ENCODE measurements at regions not wholly inside any gene's neighbourhood (a gene's known extent, or its start where the extent isn't known, plus 50 kb on each side); places are given as distances from the start of the nearest gene placed in this dataset.
"Not testable (repeated sequence)": the region's sequence is repeated elsewhere in the genome, so short reads cannot be mapped to it uniquely, and the experiment has no call there.

DNA sequence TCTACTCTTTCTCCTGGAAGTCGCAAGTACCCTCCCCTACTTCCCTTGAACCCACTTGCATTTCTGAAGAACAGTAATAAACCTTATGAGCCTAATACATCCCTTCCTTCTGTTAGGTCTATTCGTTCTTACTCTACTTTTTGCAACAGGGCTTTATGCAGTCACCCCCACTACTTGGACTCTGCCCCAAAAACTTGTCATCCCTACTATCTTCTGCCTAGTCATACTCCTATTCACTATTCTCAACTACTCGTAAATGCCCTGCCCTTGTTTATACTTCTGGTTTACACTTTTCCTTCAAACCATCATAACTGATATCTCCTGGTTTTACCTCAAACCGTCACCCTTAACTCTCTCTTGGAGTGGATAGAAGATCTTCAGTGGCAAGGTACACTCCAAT is 55.2 kb upstream of the SLIT2 start:
- DNase-seq, result no peak

DNA sequence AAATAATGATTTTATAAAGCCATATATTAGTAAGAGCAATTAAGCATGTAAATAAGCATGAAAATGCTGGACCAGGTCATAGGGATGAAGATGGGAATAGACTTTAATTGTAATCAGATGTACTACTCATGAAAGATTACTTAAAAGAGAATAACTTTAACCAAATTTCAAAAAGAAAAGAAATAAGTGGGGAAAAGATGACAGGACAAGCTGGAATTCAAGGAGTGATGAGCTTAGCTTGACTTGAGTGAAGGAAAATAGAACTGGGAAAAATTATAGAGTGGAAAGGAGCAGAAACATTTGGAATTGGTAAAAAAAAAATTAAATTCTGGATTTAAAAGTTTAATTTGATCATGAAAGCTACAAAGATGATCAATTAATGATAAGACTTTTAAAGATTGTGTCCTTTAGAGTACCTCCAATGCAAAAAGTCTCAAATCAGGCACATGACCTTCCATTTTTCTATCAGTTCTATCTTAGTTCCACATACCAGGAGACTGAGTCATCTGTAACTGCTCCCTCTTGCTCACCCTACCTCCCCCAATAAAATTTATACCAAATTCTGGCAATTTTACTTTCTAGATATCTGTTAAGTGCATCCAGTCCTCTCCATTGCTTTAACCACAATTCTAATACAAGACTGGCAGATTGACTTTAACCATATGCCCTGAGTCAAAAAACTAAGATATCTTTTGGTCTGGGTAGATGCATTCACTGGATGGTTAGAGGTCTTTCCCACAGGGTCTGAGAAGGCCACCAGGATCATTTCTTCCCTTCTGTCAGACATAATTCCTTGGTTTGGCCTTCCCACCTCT is 56.4 kb upstream of the SLIT2 start:
- no peak for DNase-seq

DNA sequence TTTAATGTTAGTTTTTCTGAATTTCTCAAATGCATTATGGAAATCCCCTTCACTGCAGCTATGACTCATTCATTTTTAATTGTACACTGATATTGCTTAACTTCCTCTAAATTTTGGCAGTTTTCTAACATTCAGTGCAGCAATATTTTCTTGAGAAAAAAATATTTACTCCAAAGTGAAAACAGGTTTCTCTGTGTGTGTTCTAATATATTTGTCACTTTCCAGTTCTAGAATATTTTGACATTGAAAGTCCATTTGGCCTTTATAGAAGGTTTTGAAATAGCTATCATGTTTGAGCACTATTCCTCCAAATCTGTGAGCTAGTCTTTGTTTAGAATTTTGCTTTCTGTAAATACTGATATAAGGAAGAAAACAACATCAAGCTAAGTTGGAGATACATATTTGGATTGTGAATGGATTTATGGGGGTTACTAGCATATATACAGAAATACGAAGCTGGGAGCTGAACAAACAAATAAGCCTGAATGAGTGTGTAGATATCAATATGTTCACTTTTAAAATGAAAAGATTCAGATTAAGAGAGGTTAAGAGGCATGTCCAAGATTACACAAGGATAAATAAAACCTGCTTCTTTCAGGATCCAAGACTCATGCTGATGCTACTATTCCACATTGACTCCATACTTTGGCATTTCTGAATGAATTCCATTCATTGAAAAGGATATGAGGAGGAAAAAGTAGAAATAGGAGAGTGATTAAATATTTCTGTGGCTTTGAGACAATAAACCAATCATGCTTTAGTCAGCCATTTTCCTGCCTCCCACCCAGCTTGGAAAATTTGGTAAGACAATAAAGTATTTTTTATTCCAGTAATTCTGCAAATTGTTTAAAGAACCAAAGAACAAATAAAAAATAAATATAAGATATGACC is 57.3 kb upstream of the SLIT2 start:
- DNase-seq, result no peak

DNA sequence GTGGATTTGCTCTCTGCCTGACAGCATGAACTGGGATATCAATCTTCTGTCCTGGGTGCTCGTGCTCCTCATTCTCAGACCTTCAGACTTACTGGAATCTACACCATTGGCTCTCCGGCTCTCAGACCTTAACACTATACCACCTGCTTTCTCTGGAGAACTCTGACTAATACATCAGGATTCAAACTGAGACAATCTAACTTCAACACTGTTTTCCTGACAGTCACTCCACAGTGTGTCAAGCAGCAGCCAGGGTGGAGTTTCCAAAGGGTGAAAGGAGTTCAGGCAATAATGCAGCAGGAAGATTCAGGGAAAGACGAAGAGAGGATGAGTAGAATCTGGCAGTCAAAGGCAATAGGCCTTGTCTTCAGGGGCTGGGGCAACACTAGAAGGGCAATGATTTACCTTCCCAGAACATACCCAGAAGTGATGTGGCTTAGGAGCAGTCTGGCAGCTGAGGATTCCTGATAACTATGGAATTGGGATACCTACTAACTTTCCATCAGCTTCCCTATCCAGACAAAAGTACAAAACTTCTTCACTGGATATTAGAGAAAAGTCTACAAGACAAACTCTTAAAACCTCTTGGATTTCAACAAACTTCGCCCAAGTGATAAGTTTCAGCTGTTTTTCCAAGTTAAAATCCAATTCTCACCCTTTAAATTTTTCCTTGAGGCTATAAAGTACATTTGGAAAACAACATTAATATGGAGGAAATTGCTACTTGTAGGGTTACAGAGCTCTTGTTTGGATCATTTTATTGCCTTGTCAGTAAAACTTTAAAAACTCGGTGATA is 58.4 kb upstream of the SLIT2 start:
- no peak for DNase-seq

DNA sequence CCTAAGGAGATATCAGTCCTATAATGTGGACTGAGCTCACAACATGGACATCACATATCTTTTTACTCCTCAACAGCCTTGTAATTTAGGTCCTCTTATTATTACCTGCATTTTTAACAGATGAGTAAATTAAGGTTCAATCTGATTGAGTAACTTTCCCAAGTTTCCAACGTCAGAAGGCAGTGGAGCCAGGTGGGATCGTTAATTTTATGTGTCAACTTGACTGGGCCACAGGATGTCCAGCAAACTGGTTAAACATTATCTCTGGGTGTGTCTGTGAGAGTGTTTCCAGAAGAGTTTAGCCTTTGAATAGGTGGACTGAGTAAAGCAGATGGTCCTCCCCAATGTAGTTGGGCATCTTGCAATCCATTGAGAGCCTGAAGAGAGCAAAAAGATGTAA is 59.0 kb upstream of the SLIT2 start:
- DNase-seq, result no peak

DNA sequence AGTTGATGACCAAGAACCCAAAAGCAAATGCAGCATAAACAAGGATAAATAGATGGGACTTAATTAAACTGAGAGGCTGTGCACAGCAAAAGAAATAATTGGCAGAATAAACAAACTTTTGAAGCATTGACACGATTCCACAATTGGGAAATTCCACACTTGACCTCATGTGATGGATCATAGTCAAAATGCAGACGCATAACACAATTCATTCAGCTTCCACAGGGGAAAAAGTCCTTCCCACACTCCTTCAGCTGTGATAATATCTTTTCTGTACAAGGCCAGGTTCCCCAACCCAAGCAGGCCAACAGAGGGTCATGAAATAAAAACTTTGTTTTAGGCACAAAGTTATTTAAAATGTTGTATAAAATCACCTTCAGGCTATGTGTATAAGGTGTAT is 66.6 kb upstream of the SLIT2 start:
- no peak for DNase-seq

DNA sequence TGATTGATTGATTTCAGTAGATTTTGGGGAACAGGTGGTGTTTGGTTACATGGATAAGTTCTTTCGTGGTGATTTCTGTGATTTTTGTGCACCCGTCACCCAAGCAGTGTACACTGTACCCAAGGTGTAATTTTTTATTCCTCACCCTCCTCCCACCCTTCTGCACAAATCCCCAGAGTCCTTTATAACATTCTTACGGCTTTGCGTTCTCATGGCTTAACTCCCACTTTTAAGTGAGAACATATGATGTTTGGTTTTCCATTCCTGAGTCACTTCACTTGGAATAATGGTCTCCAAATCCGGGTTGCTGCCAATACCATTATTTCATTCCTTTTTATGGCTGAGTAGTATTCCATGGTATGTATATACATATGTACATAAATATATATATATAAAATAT is 68.6 kb upstream of the SLIT2 start:
- not testable (repeated sequence) for DNase-seq

DNA sequence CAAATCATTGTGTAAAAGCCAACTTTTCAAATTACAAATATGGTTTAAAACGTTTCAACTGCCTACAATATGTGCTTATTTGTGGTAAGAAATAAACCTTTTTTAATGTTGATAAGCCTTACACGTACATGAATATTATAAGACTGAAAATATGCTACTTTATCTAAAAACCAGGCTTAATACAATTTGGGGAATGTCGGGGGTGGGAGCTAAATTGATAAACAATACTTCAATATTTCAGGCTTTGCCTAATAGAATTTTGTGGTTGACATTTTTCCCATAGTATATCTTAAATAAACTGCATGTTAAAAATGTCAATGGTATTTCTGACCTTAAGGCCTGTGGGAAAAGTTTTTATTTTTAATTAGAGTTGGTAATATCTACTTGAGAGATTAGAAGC is 69.8 kb upstream of the SLIT2 start:
- no peak for DNase-seq

DNA sequence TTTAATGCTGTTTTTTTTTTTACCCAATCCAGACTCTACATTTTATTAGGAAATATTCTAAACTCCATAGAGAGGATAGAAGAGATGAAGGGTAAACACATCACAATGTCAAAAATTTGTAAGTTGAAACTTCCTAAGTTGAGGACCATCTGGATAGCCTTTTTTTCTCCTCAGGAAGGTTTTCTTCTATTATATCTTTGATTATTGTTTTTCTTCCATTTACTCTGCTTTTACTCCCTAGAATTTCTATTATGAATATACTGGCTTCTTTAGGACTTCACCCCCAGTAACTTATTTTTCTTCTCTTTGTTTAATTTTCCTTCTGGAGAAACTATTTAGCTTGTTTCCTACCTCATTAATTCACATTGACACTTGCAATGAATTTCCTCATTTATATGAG is 71.2 kb upstream of the SLIT2 start:
- DNase-seq, result no peak

DNA sequence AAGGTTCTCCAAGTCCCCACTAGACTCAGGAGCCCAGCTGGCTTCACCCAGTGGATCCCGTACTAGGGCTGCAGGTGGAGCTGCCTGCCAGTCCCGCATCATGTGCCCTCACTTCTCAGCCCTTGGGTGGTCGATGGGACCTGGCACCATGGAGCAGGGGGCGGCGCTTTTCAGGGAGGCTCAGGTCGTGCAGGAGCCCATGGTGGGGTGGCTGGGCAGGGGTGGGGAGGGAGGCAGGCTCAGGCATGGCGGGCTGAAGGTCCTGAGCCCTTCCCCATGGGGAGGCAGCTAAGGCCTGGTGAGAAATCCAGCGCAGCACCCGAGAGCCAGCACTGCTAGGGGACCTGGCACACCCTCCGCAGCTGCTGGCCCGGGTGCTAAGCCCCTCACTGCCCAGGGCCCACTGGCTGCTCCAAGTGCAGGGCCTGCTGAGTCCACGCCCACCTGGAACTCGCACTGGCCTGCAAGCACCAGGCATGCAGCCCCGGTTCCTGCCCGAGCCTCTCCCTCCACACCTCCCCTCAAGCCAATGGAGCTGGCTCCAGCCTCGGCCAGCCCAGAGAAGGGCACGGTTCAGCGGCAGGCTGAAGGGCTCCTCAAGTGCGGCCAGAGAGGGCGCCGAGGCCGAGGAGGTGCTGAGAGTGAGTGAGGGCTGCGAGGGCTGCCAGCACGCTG is 72.7 kb upstream of the SLIT2 start:
- DNase-seq, result no peak

DNA sequence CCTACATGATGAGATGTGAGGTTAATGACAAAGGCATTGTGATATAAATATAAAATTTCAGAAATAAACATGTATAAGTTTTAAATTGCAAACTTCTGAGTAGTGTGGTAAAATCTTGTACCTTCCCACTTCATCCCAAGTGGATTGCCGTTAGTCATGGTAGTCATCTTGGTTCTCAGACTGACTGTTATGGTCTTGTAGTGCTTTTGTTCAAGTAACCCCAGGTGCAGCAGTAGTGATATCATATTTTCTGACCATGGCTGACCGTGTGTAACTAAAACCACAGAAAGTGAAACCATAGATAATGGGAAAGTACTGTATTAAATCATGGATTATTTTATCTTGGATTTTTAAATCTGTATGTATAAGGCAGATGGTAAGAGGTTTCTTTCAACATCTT is 74.8 kb upstream of the SLIT2 start:
- no peak for DNase-seq

DNA sequence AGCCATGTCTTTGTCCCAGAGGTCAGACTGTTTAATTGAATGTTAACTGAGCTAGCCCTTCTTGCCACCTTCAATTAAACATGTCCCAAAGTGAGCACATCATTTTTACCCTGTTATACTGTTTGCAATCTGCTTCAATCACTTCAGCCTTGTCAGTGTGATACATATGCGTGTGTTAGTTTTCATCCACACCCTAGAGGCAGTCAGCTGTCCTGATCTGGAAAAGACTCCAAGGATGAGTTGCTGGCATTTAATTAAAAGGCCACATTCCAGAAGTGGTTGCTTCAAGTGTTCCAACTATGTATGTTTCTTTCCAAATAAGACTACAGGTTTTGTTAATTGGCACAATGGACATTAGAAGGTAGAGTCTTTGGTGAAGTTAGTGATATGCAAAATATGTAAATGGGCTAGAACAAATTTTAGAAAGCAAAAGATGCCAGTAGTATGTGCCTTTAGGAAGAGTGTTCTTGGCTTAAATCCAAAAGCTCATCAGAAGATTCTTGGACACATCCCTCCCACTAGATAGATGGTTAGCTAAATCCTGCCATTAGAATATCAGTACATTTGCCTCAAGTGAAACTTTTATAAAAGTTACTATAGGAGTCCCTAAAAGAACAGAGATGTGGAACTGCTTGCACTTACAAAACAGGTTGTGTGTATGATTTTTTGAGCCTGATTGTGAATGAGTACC is 79.5 kb upstream of the SLIT2 start:
- DNase-seq, result no peak

DNA sequence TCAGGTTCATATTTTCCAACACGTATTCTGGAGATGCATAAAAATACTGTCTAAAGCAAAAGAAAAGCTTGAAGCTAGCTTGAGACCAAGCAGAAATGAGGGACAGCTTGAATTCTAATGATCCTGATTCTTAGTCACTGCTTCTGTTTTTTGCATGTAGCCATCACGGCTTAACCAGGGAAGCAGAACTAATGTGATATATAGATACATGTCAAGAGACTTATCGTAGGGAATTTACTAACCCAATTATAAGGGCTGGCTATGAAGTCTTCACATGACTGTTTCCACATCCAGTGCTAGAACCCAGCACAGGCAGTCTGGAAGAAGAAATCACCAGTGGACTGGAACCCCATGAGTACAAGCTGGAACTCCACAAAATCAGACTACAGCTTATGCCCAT is 85.2 kb upstream of the SLIT2 start:
- DNase-seq, result no peak

DNA sequence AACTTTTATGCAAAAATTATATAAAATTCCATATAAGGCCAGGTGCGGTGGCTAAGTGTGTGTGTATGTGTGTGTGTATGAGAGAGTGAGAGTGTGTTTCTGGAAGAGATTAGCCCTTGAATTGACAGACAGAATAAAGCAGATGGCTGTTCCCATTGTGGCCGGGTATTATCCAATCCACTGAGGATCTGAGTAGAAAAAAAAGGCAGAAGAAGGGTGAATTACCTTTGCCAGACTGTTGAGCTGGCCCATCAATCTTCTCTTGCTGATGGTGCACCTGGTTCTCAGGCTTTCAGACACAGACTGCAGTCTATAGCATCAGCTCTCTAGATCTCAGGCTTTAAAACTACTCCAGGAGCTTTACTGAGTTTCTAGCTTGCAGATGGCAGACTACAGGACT is 92.2 kb upstream of the SLIT2 start:
- no peak for DNase-seq

DNA sequence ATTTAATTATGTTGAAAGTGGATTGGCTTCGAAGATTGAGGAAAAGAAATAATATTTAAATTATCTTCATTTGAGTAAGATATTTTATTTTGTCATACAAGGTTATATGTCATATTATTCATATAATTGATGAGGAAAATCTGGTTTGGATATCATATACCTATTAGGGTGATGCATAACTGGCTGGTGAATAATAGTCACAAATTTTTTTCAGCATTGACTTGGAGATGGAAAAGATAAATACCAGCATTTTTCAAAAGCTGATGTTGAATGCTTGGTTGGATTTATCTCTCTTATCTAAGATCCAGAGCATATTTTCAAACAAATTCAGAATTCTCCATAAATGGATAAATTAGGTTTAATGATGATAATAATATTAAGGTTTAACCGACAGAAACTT is 93.5 kb upstream of the SLIT2 start:
- DNase-seq, result no peak

DNA sequence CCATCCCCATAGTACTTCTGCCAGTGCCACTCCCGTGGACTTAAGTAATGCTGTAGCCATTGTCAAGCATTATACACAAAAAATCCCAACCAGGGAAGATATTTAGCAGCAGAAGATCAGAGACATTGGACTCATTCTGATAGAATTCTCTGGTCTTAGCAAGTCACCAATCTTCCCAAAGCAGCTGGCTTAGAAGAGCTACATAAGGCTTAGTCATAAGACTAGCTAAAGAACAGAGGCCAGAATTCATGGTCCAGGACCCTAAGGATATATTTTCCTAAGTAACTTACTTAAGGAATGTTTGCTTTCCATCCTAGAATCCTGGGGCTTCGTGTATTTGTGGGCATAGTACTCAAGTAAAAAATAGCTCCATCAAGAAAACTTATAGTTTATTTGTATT is 100.3 kb upstream of the SLIT2 start:
- DNase-seq, result no peak

DNA sequence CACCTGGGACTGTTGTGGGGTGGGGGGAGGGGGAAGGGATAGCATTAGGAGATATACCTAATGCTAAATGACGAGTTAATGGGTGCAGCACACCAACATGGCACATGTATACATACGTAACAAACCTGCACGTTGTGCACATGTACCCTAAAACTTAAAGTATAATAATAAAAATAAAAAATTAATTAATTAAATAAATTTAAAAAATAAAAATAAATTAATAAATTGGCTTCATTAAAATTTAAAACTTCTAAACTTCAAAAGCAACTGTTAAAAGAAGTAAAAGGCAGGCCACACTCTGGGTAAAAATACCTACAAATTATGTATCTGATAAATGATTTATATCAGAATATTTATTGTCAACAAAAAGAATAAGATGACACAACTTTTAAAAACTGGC is 102.6 kb upstream of the SLIT2 start:
- not testable (repeated sequence) for DNase-seq

DNA sequence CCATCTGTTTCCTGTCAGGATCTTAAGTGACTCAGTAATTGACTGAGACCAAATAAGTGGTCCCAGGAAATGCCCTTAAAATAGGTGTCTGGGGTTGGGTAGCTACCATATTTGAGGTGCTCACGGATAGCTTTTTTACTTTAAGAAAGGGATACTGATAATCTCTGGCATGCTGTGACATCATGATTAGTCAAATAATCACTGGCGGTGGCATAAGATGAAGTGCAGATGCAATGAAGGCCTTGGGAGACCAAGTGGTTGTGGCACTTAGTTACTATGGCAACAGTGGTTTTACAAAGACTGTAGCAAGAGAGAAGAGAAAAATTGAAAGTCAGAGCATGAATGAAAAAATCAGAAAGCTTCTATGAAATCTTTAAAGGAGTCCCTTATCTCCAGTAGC is 114.5 kb upstream of the SLIT2 start:
- no peak for DNase-seq

DNA sequence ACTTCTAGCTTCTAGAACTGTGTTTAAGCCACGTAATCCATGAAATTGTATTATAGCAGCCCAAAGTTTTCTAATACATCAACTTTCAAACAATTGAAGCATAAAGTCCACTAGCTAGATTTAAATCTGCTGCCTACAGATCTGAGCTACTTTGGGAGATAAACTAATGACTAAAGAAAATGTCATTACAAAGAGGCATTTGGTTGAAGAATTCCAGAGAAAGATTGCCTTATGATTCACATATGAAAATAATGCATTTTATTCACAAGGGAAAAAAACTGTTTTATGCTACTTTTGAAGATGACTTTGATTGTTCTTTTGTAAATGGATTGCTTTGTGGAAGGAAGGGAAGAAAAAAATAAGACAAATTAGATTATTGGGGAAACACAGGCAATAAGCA is 124.1 kb upstream of the SLIT2 start:
- no peak for DNase-seq

DNA sequence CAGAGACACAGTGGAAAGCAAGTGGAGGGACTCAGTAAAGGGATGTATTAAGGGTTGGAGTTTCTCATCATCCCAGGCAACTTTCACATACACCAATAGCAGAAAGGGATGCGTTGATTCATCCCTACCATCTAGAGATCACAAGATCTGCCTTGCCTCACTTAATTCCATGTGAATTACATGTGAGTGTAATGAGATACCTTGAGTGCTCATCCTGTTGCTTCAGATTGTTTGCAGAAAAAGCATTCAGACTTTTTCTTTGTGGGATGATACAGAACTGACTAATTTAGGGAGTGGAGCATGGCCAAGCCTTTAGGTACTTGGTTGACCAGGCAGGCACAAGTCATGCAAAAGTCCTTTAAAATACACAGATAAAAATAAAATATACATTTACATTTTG is 124.8 kb upstream of the SLIT2 start:
- no peak for DNase-seq

DNA sequence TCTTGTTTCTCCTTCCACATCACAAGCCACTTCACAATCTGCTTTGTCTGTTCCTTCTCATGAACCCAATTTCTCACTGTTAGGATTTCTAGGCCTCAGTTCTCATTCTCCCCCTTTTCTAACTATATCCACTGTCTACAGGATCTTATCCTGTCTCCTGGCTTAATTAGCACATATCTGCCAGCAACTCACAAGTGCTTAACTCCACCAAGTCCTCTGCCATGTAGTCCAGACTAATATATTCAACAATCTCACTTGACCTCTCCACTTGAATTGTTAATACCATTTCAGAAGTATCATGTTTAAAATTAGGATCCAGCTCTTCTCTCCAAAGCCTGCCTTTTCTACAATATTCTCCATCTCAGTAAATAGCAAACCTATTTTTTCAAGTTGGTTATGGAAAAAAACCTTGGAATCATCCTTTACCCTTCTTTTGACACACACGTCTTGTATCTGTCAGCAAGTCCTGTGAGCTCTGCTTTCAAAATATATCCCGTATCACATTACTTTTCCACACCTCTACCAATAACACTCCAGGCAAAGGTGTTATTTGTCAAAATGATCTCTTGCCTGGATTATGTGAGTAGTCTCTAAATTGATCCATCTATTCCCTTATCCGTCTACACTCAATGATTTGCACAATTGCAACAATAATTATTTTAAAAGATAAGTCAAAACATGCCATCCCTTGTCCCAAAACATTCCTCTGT is 127.2 kb upstream of the SLIT2 start:
- no peak for DNase-seq

Measured in right forelimb (tissue), 1 donor.